GM23248 (cell line): ENCODE measurements at regions not wholly inside any gene's neighbourhood (a gene's known extent, or its start where the extent isn't known, plus 50 kb on each side); places are given as distances from the start of the nearest gene placed in this dataset.

Source experiments
- DNase-seq: peaks from one replicate; pipeline ENCODE4 v3.0.0-alpha.2; 2015
- H2AFZ ChIP-seq: fragments of 200-600 bp; sonication (generic); 2 replicates; pipeline ENCODE4 v1.6.1; 2016; ENCODE audit warnings: antibody characterized with exemption
- H3F3A ChIP-seq: fragments of 200-600 bp; sonication (generic); 2 replicates; pipeline ENCODE4 v1.6.1; 2016; ENCODE audit warnings: mild to moderate bottlenecking, antibody characterized with exemption, mixed run types; ENCODE audit not compliant: insufficient read depth
- H3K27ac ChIP-seq: fragments of 200-600 bp; sonication (generic); 2 replicates; pipeline ENCODE4 v1.5.1; 2016; ENCODE audit warnings: mild to moderate bottlenecking
- H3K27me3 ChIP-seq: fragments of 200-600 bp; sonication (generic); replicated peaks from 2 replicates; pipeline ENCODE4 v1.6.1; 2016; ENCODE audit warnings: mild to moderate bottlenecking; ENCODE audit not compliant: insufficient read depth
- H3K36me3 ChIP-seq: fragments of 200-600 bp; sonication (generic); 2 replicates; pipeline ENCODE4 v1.6.1; 2016; ENCODE audit warnings: low read depth, mild to moderate bottlenecking
- H3K4me1 ChIP-seq: fragments of 200-600 bp; sonication (generic); 2 replicates; pipeline ENCODE4 v1.6.1; 2016; ENCODE audit warnings: mild to moderate bottlenecking; ENCODE audit not compliant: insufficient read depth
- H3K4me2 ChIP-seq: fragments of 200-600 bp; sonication (generic); one replicate; pipeline ENCODE4 v1.6.1; 2016; ENCODE audit warnings: mild to moderate bottlenecking; ENCODE audit not compliant: unreplicated experiment
- H3K4me3 ChIP-seq: fragments of 200-600 bp; sonication (generic); 2 replicates; pipeline ENCODE4 v1.5.1; 2016; ENCODE audit warnings: mild to moderate bottlenecking
- H3K79me2 ChIP-seq: fragments of 200-600 bp; sonication (generic); 2 replicates; pipeline ENCODE4 v1.6.1; 2016; ENCODE audit warnings: mild to moderate bottlenecking; ENCODE audit not compliant: insufficient read depth
- H3K9ac ChIP-seq: fragments of 200-600 bp; sonication (generic); 2 replicates; pipeline ENCODE4 v1.6.1; 2016; ENCODE audit warnings: mild to moderate bottlenecking
- H3K9me2 ChIP-seq: fragments of 200-600 bp; sonication (generic); 2 replicates; pipeline ENCODE4 v1.6.1; 2016; ENCODE audit warnings: mixed run types, mild to moderate bottlenecking, moderate library complexity; ENCODE audit not compliant: insufficient read depth
- H3K9me3 ChIP-seq: fragments of 200-600 bp; sonication (generic); one replicate; pipeline ENCODE4 v1.6.1; 2017; ENCODE audit warnings: low read depth
- H4K20me1 ChIP-seq: fragments of 200-600 bp; sonication (generic); 2 replicates; pipeline ENCODE4 v1.6.0; 2016; ENCODE audit not compliant: insufficient read depth
- EZH2 ChIP-seq: fragments of 200-600 bp; sonication (generic); IDR thresholded peaks from 2 replicates; pipeline ENCODE4 v1.6.1; 2018; ENCODE audit warnings: antibody characterized with exemption, mild to moderate bottlenecking; ENCODE audit not compliant: insufficient read depth, poor library complexity, severe bottlenecking
- EZH2phosphoT487 ChIP-seq: fragments of 200-600 bp; sonication (generic); IDR thresholded peaks from 2 replicates; pipeline ENCODE4 v1.6.1; 2018; ENCODE audit warnings: antibody characterized with exemption, moderate library complexity, mild to moderate bottlenecking, low read depth; ENCODE audit not compliant: insufficient read depth
- WGBS, 2 experiments: methylation state at CpG; one replicate each; pipeline ENCODE4 v1.1.6; 2015 to 2017; ENCODE audit warnings: low lambda C conversion rate in 2 of 2, low coverage in 1 of 2; ENCODE audit errors: missing lambda C conversion rate in 2 of 2; 5-methylcytosine and 5-hydroxymethylcytosine counted together
- in situ Hi-C: fragments of 300-500 bp; cut with MboI; formaldehyde crosslinking; loops from 2 replicates; pipeline ENCODE4 v1.15.0; 2020

DNA sequence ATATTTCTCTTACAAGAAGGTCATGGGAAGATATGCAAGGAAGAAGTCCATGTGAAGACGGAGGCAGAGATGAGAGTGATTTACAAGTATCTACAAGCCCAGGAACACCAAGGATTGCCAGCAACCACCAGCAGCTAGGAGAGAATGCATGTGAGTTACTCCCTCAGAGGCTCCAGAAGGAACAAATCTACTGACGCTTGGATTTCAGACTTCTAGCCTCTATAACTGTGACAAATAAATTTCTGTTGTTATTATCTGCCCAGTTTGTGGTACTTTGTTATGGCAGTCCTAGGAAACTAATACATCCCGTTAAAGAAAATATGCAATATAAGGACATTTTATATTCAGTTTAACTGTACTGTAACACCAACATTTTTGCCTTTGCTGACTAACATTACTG is 283.9 kb downstream of the BCHE start:
- TF ChIP-seq EZH2: no peak
- no peak for TF ChIP-seq EZH2phosphoT487
- no peaks in the 10 kb centered on the region for H3F3A ChIP-seq
- H3K9me3 ChIP-seq: no peaks in the 10 kb centered on the region
- H4K20me1 ChIP-seq: no peaks in the 10 kb centered on the region
- DNase-seq: no peak
- H3K4me3 ChIP-seq: no peak overlapping the region
- H3K36me3 ChIP-seq: no peaks in the 10 kb centered on the region
- H3K27me3 ChIP-seq: no peaks in the 10 kb centered on the region
- no peak overlapping the region for H3K4me2 ChIP-seq
- H3K9ac ChIP-seq: no peak overlapping the region
- H2AFZ ChIP-seq: no peak overlapping the region
- 26 to 28% methylated on average over 3 of the region's 3 CpGs for WGBS, 2 experiments
- H3K4me1 ChIP-seq: no peaks in the 10 kb centered on the region
- in situ Hi-C loops: no loop called here
- no peaks in the 10 kb centered on the region for H3K79me2 ChIP-seq
- no peak overlapping the region for H3K27ac ChIP-seq
- H3K9me2 ChIP-seq: no peaks in the 10 kb centered on the region

DNA sequence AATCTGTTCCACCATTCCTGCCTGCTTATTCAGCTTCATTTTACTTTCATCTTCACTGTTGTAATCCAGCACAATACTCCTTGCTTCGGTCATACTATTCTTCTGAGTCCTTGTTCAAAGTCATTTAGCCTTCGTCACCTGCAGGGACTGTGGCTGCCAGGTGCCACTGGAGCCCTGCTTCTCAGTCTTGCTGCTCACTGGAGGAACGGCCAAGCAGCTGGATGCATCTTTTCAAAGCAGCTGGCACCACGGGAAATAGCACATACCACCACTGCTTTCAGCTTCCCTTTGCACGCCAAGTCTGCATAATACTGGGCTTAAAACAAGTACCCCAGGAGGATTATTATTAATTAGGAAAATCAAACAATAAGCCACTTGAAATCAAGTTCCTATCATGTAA is 287.6 kb downstream of the BCHE start:
- no peak overlapping the region for H3K27ac ChIP-seq
- TF ChIP-seq EZH2phosphoT487: no peak
- no peak for TF ChIP-seq EZH2
- H3K36me3 ChIP-seq: no peaks in the 10 kb centered on the region
- H3K9me2 ChIP-seq: no peaks in the 10 kb centered on the region
- no peaks in the 10 kb centered on the region for H4K20me1 ChIP-seq
- no peak overlapping the region for H3K4me3 ChIP-seq
- no peaks in the 10 kb centered on the region for H3K27me3 ChIP-seq
- no peak overlapping the region for H3K9ac ChIP-seq
- H3K9me3 ChIP-seq: no peaks in the 10 kb centered on the region
- no peak overlapping the region for H3K4me2 ChIP-seq
- H2AFZ ChIP-seq: no peak overlapping the region
- in situ Hi-C loops: no loop called here
- H3F3A ChIP-seq: no peaks in the 10 kb centered on the region
- H3K4me1 ChIP-seq: no peaks in the 10 kb centered on the region
- 11 to 14% methylated on average over 5 of the region's 5 CpGs for WGBS, 2 experiments
- DNase-seq: no peak
- no peaks in the 10 kb centered on the region for H3K79me2 ChIP-seq

- no peaks in the 10 kb centered on the region for H3K9me2 ChIP-seq
- no peak overlapping the region for H3K9ac ChIP-seq
- no peaks in the 10 kb centered on the region for H4K20me1 ChIP-seq
- H3F3A ChIP-seq: no peaks in the 10 kb centered on the region
- no peak for TF ChIP-seq EZH2
- TF ChIP-seq EZH2phosphoT487: no peak
- DNase-seq: no peak
- H2AFZ ChIP-seq: no peak overlapping the region
- in situ Hi-C loops: no loop called here
- H3K27me3 ChIP-seq: no peaks in the 10 kb centered on the region
- H3K4me1 ChIP-seq: no peaks in the 10 kb centered on the region
- H3K36me3 ChIP-seq: no peaks in the 10 kb centered on the region
- H3K79me2 ChIP-seq: no peaks in the 10 kb centered on the region
- H3K4me2 ChIP-seq: no peak overlapping the region
- no peak overlapping the region for H3K27ac ChIP-seq
- 3 to 5% methylated on average over 1 of the region's 1 CpG for WGBS, 2 experiments
- H3K9me3 ChIP-seq: no peaks in the 10 kb centered on the region
- no peak overlapping the region for H3K4me3 ChIP-seq
Measured at GRCh38 chr3:165549037-165549436, 288.2 kb downstream of the BCHE start.

- no peak overlapping the region for H2AFZ ChIP-seq
- H3K4me1 ChIP-seq: no peaks in the 10 kb centered on the region
- no peaks in the 10 kb centered on the region for H3F3A ChIP-seq
- H3K79me2 ChIP-seq: no peaks in the 10 kb centered on the region
- H3K9ac ChIP-seq: no peak overlapping the region
- in situ Hi-C loops: no loop called here
- H3K27me3 ChIP-seq: no peaks in the 10 kb centered on the region
- H3K36me3 ChIP-seq: no peaks in the 10 kb centered on the region
- no peaks in the 10 kb centered on the region for H3K9me2 ChIP-seq
- H3K9me3 ChIP-seq: no peaks in the 10 kb centered on the region
- no peak overlapping the region for H3K4me3 ChIP-seq
- H4K20me1 ChIP-seq: no peaks in the 10 kb centered on the region
- no peak overlapping the region for H3K4me2 ChIP-seq
- no peak overlapping the region for H3K27ac ChIP-seq
- no peak for DNase-seq
- WGBS, 2 experiments: 30 to 33% methylated on average over 4 of the region's 4 CpGs
- TF ChIP-seq EZH2phosphoT487: no peak
- TF ChIP-seq EZH2: no peak
Measured at GRCh38 chr3:165545059-165545458, 292.2 kb downstream of the BCHE start.

- no peak overlapping the region for H3K27ac ChIP-seq
- no peak overlapping the region for H3K9ac ChIP-seq
- H3K9me3 ChIP-seq: no peaks in the 10 kb centered on the region
- no peaks in the 10 kb centered on the region for H3F3A ChIP-seq
- H3K9me2 ChIP-seq: no peaks in the 10 kb centered on the region
- no peaks in the 10 kb centered on the region for H3K36me3 ChIP-seq
- H3K4me1 ChIP-seq: no peaks in the 10 kb centered on the region
- in situ Hi-C loops: no loop called here
- H3K4me3 ChIP-seq: no peak overlapping the region
- 27 to 28% methylated on average over 7 of the region's 7 CpGs for WGBS, 2 experiments
- no peak overlapping the region for H2AFZ ChIP-seq
- H4K20me1 ChIP-seq: no peaks in the 10 kb centered on the region
- no peak for DNase-seq
- H3K4me2 ChIP-seq: no peak overlapping the region
- no peaks in the 10 kb centered on the region for H3K27me3 ChIP-seq
- H3K79me2 ChIP-seq: no peaks in the 10 kb centered on the region
- TF ChIP-seq EZH2phosphoT487 (no peak), EZH2 (no peak)
Measured at GRCh38 chr3:165544432-165544831, 292.8 kb downstream of the BCHE start.
